ENCODE measurements at regions not wholly inside any gene's neighbourhood (a gene's known extent, or its start where the extent isn't known, plus 50 kb on each side); places are given as distances from the start of the nearest gene placed in this dataset.

DNA sequence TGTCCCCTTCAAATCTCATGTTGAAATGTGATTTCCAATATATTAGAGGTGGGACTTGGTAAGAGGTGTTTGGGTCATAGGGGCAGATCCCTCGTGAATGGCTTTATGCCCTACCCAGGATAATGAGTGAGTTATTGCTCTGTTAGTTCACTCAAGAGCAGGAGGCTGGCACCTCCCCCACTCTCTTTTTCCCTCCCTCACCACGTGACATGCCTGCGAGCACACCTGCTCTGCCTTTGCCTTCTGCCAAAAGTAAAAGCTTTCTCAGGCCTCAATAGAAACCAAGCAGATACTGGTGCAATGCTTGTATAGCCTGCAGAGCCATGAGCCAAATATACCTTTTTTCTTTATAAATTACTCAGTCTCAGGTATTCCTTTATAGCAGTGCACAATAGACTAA is 286.3 kb upstream of the UGT8 start:
- Mint-ChIP-seq H3K4me1 (no peaks in the 10 kb centered on the region), H3K27me3 (ENCODE audit: low read depth in 3 of 3) (peaks cover 0 to 2% (median 0%) of the 10 kb centered on the region in 3 donors), H3K4me3 (no peak overlapping the region), H3K9me3 (peaks cover 0 to 2% (median 0%) of the 10 kb centered on the region in 7 donors), H3K27ac (no peak overlapping the region), H3K36me3 (no peaks in the 10 kb centered on the region)
- H3K27me3 ChIP-seq (ENCODE audit: control insufficient read depth in 2 of 2, insufficient read depth in 2 of 2, low read length in 2 of 2): no peaks in the 10 kb centered on the region
- no peaks in the 10 kb centered on the region for H3K36me3 ChIP-seq (replicated peaks in 1 of 2; ENCODE audit: control insufficient read depth in 1 of 2, insufficient read depth in 2 of 2, low read length in 2 of 2)
- H4K20me1 ChIP-seq (ENCODE audit: insufficient read depth, low read length): no peaks in the 10 kb centered on the region
- no peak overlapping the region for H3K9ac ChIP-seq (ENCODE audit: insufficient read depth, low read length, poor library complexity, severe bottlenecking)
- TF ChIP-seq, protein P1, sequence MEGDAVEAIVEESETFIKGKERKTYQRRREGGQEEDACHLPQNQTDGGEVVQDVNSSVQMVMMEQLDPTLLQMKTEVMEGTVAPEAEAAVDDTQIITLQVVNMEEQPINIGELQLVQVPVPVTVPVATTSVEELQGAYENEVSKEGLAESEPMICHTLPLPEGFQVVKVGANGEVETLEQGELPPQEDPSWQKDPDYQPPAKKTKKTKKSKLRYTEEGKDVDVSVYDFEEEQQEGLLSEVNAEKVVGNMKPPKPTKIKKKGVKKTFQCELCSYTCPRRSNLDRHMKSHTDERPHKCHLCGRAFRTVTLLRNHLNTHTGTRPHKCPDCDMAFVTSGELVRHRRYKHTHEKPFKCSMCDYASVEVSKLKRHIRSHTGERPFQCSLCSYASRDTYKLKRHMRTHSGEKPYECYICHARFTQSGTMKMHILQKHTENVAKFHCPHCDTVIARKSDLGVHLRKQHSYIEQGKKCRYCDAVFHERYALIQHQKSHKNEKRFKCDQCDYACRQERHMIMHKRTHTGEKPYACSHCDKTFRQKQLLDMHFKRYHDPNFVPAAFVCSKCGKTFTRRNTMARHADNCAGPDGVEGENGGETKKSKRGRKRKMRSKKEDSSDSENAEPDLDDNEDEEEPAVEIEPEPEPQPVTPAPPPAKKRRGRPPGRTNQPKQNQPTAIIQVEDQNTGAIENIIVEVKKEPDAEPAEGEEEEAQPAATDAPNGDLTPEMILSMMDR (IDR thresholded peaks at IDR 0.05): no peak
- H3K9me3 ChIP-seq (replicated peaks in 1 of 2; ENCODE audit: control insufficient read depth in 1 of 2, insufficient read depth in 1 of 2, low read length in 2 of 2): no peaks in the 10 kb centered on the region
- no peak overlapping the region for H3K4me3 ChIP-seq (replicated peaks in 1 of 3; ENCODE audit: low read depth in 2 of 3, low read length in 3 of 3)
- intact Hi-C loops (cut with micrococcal nuclease): no loop called here
- no peak overlapping the region for H3K4me2 ChIP-seq (replicated peaks; ENCODE audit: extremely low read depth, low read length, poor library complexity, severe bottlenecking)
- H2AFZ ChIP-seq (ENCODE audit: insufficient read depth, low read depth, low read length, poor library complexity, severe bottlenecking): no peak overlapping the region
- no peak overlapping the region for H3K27ac ChIP-seq (ENCODE audit: low read depth in 1 of 2, low read length in 2 of 2)
- H3K79me2 ChIP-seq (ENCODE audit: insufficient read depth, low read length): no peaks in the 10 kb centered on the region
- no peaks in the 10 kb centered on the region for H3K4me1 ChIP-seq (ENCODE audit: control insufficient read depth in 1 of 2, insufficient read depth in 2 of 2, low read length in 2 of 2)
- 100% methylated on average over 2 of the region's 3 CpGs for WGBS (ENCODE audit: insufficient coverage)
- no peak for DNase-seq

DNA sequence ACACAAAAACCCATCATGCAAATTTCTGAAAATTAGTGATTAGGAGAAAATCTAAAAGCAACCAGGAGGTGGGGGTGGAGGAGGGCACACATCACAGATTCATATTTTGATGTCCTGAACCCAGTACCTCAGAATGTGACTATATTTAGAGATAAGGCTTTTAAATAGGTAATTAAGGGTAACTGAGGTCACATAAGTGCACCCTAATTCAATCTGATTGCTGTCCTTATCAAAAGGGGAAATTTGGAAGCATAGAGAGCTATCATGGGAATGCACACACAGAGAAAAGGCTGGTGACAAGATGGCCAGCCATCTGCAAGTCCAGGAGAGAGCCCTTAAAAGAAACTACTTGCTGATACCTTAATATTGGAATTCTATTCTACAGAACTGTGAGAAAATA is 281.8 kb upstream of the UGT8 start:
- Histone ChIP-seq H3K27me3 (ENCODE audit: control insufficient read depth in 2 of 2, insufficient read depth in 2 of 2, low read length in 2 of 2) (no peaks in the 10 kb centered on the region), H3K4me3 (replicated peaks in 1 of 3; ENCODE audit: low read depth in 2 of 3, low read length in 3 of 3) (no peak overlapping the region), H3K4me2 (replicated peaks; ENCODE audit: extremely low read depth, low read length, poor library complexity, severe bottlenecking) (no peak overlapping the region), H2AFZ (ENCODE audit: insufficient read depth, low read depth, low read length, poor library complexity, severe bottlenecking) (no peak overlapping the region), H3K27ac (ENCODE audit: low read depth in 1 of 2, low read length in 2 of 2) (no peak overlapping the region), H3K4me1 (ENCODE audit: control insufficient read depth in 1 of 2, insufficient read depth in 2 of 2, low read length in 2 of 2) (no peaks in the 10 kb centered on the region), H3K79me2 (ENCODE audit: insufficient read depth, low read length) (no peaks in the 10 kb centered on the region), H4K20me1 (ENCODE audit: insufficient read depth, low read length) (no peaks in the 10 kb centered on the region), H3K36me3 (replicated peaks in 1 of 2; ENCODE audit: control insufficient read depth in 1 of 2, insufficient read depth in 2 of 2, low read length in 2 of 2) (no peaks in the 10 kb centered on the region), H3K9me3 (replicated peaks in 1 of 2; ENCODE audit: control insufficient read depth in 1 of 2, insufficient read depth in 1 of 2, low read length in 2 of 2) (no peaks in the 10 kb centered on the region), H3K9ac (ENCODE audit: insufficient read depth, low read length, poor library complexity, severe bottlenecking) (no peak overlapping the region)
- Mint-ChIP-seq H3K9me3 (peaks cover 0 to 2% (median 0%) of the 10 kb centered on the region in 7 donors), H3K4me3 (no peak overlapping the region), H3K27ac (no peak overlapping the region), H3K36me3 (no peaks in the 10 kb centered on the region), H3K4me1 (no peaks in the 10 kb centered on the region), H3K27me3 (ENCODE audit: low read depth in 3 of 3) (peaks cover 0 to 2% (median 0%) of the 10 kb centered on the region in 3 donors)
- intact Hi-C loops (cut with micrococcal nuclease): no loop called here
- TF ChIP-seq, protein P1 (IDR thresholded peaks at IDR 0.05): no peak
- no peak for DNase-seq

Measured in CD14-positive monocyte (primary cell).